GM12878 (cell line): ENCODE measurements at regions not wholly inside any gene's neighbourhood (a gene's known extent, or its start where the extent isn't known, plus 50 kb on each side); places are given as distances from the start of the nearest gene placed in this dataset.
A peak's percentile ranks its signal among the peaks of the same experiment; 100 is the strongest.

Experiments used
- ATAC-seq: fragments of 200-7000 bp; cut with Tn5 transposase; 3 replicates; pipeline ENCODE4 v1.9.1; 2020; ENCODE audit warnings: mild to moderate bottlenecking, moderate library complexity
- BruUV-seq: library from RNA; stranded (reverse); fragments of 400-500 nt; replicated peaks from 2 replicates; lab custom pipeline; 2021; lab: Mats Ljungman, UMichigan
- CTCF ChIA-PET: fragments of 300-600 bp; sonication (Branson Sonifier 250); formaldehyde crosslinking; extraction: SDS; loops from one replicate; lab custom pipeline; 2021; ENCODE audit warnings: inconsistent platforms; lab: Yijun Ruan, JAX
- POLR2A ChIA-PET: fragments of 350-600 bp; formaldehyde crosslinking; extraction: SDS; loops from one replicate; lab custom pipeline; 2021; ENCODE audit warnings: inconsistent platforms; lab: Charles Lee
- RAD21 ChIA-PET: fragments of 300-600 bp; sonication (Branson Sonifier 250); formaldehyde crosslinking; loops from one replicate; lab custom pipeline; 2023; ENCODE audit warnings: antibody characterized with exemption; ENCODE audit not compliant: unreplicated experiment; lab: Charles Lee
- SMC1A ChIA-PET: fragments of 300-600 bp; sonication (Branson Sonifier 250); formaldehyde crosslinking; loops from one replicate; lab custom pipeline; 2023; ENCODE audit not compliant: unreplicated experiment, uncharacterized antibody; lab: Charles Lee
- DNase-seq: peaks from one replicate; pipeline ENCODE4 v3.0.0-alpha.2; 2011; ENCODE audit warnings: low read depth, low spot score
- FAIRE-seq: peaks from 3 replicates; lab custom pipeline; 2011; peaks lifted over from hg19 to GRCh38; lab: Jason Lieb, UNC
- H2AFZ ChIP-seq: 2 replicates; pipeline ENCODE4 v1.6.0; 2011; ENCODE audit warnings: low read depth, low read length, control low read depth; ENCODE audit not compliant: control insufficient read depth
- H3K27ac ChIP-seq: 2 replicates; pipeline ENCODE4 v1.5.1; 2011; ENCODE audit warnings: control low read depth; ENCODE audit not compliant: control insufficient read depth, insufficient read depth
- H3K27me3 ChIP-seq, 2 experiments: replicated peaks in 1 of 2; 2 replicates each; pipeline versions ENCODE4 v1.6.0 to v1.6.1; 2011; ENCODE audit warnings: low read length in 1 of 2; ENCODE audit not compliant: control insufficient read depth in 2 of 2, insufficient read depth in 2 of 2
- H3K36me3 ChIP-seq, 2 experiments: 2 replicates each; pipeline ENCODE4 v1.5.1; 2011; ENCODE audit warnings: low read length in 1 of 2; ENCODE audit not compliant: control insufficient read depth in 2 of 2, insufficient read depth in 2 of 2
- H3K4me1 ChIP-seq: 2 replicates; pipeline ENCODE4 v1.6.1; 2011; ENCODE audit warnings: mild to moderate bottlenecking, low read length, moderate library complexity, mixed read lengths; ENCODE audit not compliant: control insufficient read depth, insufficient read depth
- H3K4me2 ChIP-seq: 2 replicates; pipeline ENCODE4 v1.6.0; 2011; ENCODE audit warnings: control low read depth; ENCODE audit not compliant: control insufficient read depth, insufficient read depth
- H3K4me3 ChIP-seq: fragments of 200-600 bp; sonication (generic); 2 replicates; pipeline ENCODE4 v1.5.1; 2016
- H3K79me2 ChIP-seq: 2 replicates; pipeline ENCODE4 v1.6.0; 2011; ENCODE audit warnings: low read length; ENCODE audit not compliant: control insufficient read depth, insufficient read depth
- H3K9ac ChIP-seq: 2 replicates; pipeline ENCODE4 v1.8.0; 2011; ENCODE audit warnings: low read length, control low read depth, mixed read lengths; ENCODE audit not compliant: control insufficient read depth, insufficient read depth
- H3K9me3 ChIP-seq: replicated peaks from 3 replicates; pipeline ENCODE4 v1.5.1; 2011; ENCODE audit warnings: mild to moderate bottlenecking, low read length; ENCODE audit not compliant: control insufficient read depth, insufficient read depth
- H4K20me1 ChIP-seq: 2 replicates; pipeline ENCODE4 v1.6.0; 2011; ENCODE audit not compliant: control insufficient read depth, insufficient read depth
- ATF2 ChIP-seq: IDR thresholded peaks from 2 replicates; pipeline ENCODE4 v1.6.1; 2012; ENCODE audit warnings: low read length, inconsistent platforms
- ATF3 ChIP-seq: IDR thresholded peaks from 2 replicates; pipeline ENCODE4 v1.6.1; 2011; ENCODE audit warnings: low read depth, mild to moderate bottlenecking, low read length, moderate library complexity, borderline replicate concordance; ENCODE audit errors: extremely low read depth
- CREB1 ChIP-seq: IDR thresholded peaks from 2 replicates; pipeline ENCODE4 v1.6.1; 2012; ENCODE audit warnings: low read depth, mild to moderate bottlenecking, inconsistent platforms
- EZH2 ChIP-seq: IDR thresholded peaks from 2 replicates; pipeline ENCODE4 v1.6.1; 2012; ENCODE audit warnings: low read depth, mild to moderate bottlenecking, control low read depth, inconsistent platforms, low read length, borderline replicate concordance; ENCODE audit not compliant: control insufficient read depth
- IRF3 ChIP-seq: fragments of 450-650 bp; IDR thresholded peaks from 2 replicates; pipeline ENCODE4 v1.6.1; 2014; ENCODE audit warnings: mild to moderate bottlenecking
- MTA3 ChIP-seq: IDR thresholded peaks from 2 replicates; pipeline ENCODE4 v1.6.1; 2012; ENCODE audit warnings: low read length, inconsistent platforms, borderline replicate concordance
- NBN ChIP-seq: fragments of 450-650 bp; IDR thresholded peaks from 2 replicates; pipeline ENCODE4 v1.6.1; 2016
- NFXL1 ChIP-seq: fragments of 450-650 bp; IDR thresholded peaks from 2 replicates; pipeline ENCODE4 v1.6.1; 2017; ENCODE audit warnings: antibody characterized with exemption, mild to moderate bottlenecking, borderline replicate concordance
- NFYB ChIP-seq: IDR thresholded peaks from 2 replicates; pipeline ENCODE4 v1.6.1; 2011; ENCODE audit warnings: low read depth, mild to moderate bottlenecking, low read length, improper control_type of control experiment, moderate library complexity; ENCODE audit not compliant: insufficient read depth
- RAD51 ChIP-seq: fragments of 450-650 bp; IDR thresholded peaks from 2 replicates; pipeline ENCODE4 v1.6.1; 2016; ENCODE audit warnings: moderate library complexity, mild to moderate bottlenecking, inconsistent platforms
- SIN3A ChIP-seq: IDR thresholded peaks from 2 replicates; pipeline ENCODE4 v1.6.1; 2012; ENCODE audit warnings: low read depth, low read length, improper control_type of control experiment
- SIX5 ChIP-seq: IDR thresholded peaks from 2 replicates; pipeline ENCODE4 v1.6.1; 2011; ENCODE audit warnings: mild to moderate bottlenecking, low read depth, low read length, moderate library complexity; ENCODE audit not compliant: severe bottlenecking
- USF2 ChIP-seq: IDR thresholded peaks from 2 replicates; pipeline ENCODE4 v1.6.1; 2011; ENCODE audit warnings: low read depth, low read length, improper control_type of control experiment, borderline replicate concordance
- WGBS: methylation state at CpG from one replicate; pipeline ENCODE4 v1.1.6; 2016; ENCODE audit warnings: low lambda C conversion rate; ENCODE audit not compliant: insufficient replicate concordance, insufficient coverage; ENCODE audit errors: missing lambda C conversion rate; 5-methylcytosine and 5-hydroxymethylcytosine counted together
- in situ Hi-C: fragments of 300-500 bp; cut with MboI; formaldehyde crosslinking; loops from 9 replicates; pipeline ENCODE4 v1.14.3; 2018; ENCODE audit warnings: mixed read lengths
- intact Hi-C: fragments of 100-400 bp; cut with micrococcal nuclease; formaldehyde crosslinking; loops from one replicate; pipeline ENCODE4 v1.14.2; 2022; ENCODE audit not compliant: unreplicated experiment

GRCh38 chr2:221096706-221097567 is 475.2 kb downstream of the EPHA4 start (continued):
- TF ChIP-seq NFXL1 = no peak
- no peak for TF ChIP-seq NBN

- H3K4me3 ChIP-seq = no peak overlapping the region
- no peak overlapping the region for H3K27ac ChIP-seq
- H3K4me1 ChIP-seq = no peaks in the 10 kb centered on the region
- H2AFZ ChIP-seq = no peak overlapping the region
- ChIA-PET POLR2A (no interaction called here), SMC1A (interaction anchor here (1.2 to 1.5 kb wide), 2 partner anchors 9 to 21 kb away, joined by 3 read pairs; no protein-coding TSS in a partner anchor), RAD21 (no interaction called here), CTCF (no interaction called here)
- H3K9ac ChIP-seq = no peak overlapping the region
- no TSS peak for BruUV-seq
- in situ Hi-C loops = no loop called here
- no peaks in the 10 kb centered on the region for H4K20me1 ChIP-seq
- FAIRE-seq (no peak), DNase-seq (no peak), ATAC-seq (peak; percentile 33; the same call in 1 of the 3 replicates)
- H3K79me2 ChIP-seq = no peaks in the 10 kb centered on the region
- no peaks in the 10 kb centered on the region for H3K36me3 ChIP-seq
- 89% methylated on average over 1 of the region's 1 CpG for WGBS
- no peak overlapping the region for H3K4me2 ChIP-seq
- no peaks in the 10 kb centered on the region; the same call in 2 of the 3 replicates for H3K9me3 ChIP-seq
- no peaks in the 10 kb centered on the region for H3K27me3 ChIP-seq
- intact Hi-C loops = no loop called here
- no peak for TF ChIP-seq NFYB
- TF ChIP-seq MTA3 = no peak
- no peak for TF ChIP-seq NBN
- no peak for TF ChIP-seq ATF3
- no peak for TF ChIP-seq IRF3
- no peak for TF ChIP-seq CREB1
- TF ChIP-seq USF2 = no peak
- no peak for TF ChIP-seq EZH2
- TF ChIP-seq SIX5 = no peak
- no peak for TF ChIP-seq SIN3A
- no peak for TF ChIP-seq ATF2
- TF ChIP-seq RAD51 = no peak
These were observed 474.6 kb downstream of the EPHA4 start for GRCh38 chr2:221097568-221097915.
